Hematopoietic multipotent progenitor cell treated with erythropoietin and hydrocortisone succinate and interleukin-3 and kit ligand, for 15 days (in vitro differentiated cells): ENCODE measurements at regions not wholly inside any gene's neighbourhood (a gene's known extent, or its start where the extent isn't known, plus 50 kb on each side); places are given as distances from the start of the nearest gene placed in this dataset.
"Not testable (repeated sequence)": the region's sequence is repeated elsewhere in the genome, so short reads cannot be mapped to it uniquely, and the experiment has no call there.

ENCODE experiments used
- DNase-seq: peaks from one replicate; pipeline ENCODE4 v3.0.0-alpha.2; 2015; ENCODE audit warnings: low spot score

- no peak for DNase-seq
Measured at GRCh38 chr5:81826128-81826527, 75.2 kb upstream of the SSBP2 start.

GRCh38 chr5:81825237-81825636 is 74.3 kb upstream of the SSBP2 start:
- DNase-seq = peak; percentile 23

DNA sequence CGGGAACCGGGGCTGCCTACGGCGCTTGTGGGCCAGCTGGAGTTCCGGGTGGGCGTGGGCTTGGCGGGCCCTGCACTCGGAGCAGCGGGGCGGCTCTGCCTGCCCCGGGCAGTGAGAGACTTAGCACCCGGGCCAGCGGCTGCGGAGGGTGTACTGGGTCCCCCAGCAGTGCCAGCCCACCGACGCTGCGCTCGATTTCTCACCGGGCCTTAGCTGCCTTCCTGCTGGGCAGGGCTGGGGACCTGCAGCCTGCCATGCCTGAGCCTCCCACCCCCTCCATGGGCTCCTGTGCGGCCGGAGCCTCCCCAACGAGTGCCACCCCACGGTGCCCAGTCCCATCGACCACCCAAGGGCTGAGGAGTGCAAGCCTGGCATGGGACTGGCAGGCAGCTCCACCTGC is 72.8 kb upstream of the SSBP2 start:
- not testable (repeated sequence) for DNase-seq

DNA sequence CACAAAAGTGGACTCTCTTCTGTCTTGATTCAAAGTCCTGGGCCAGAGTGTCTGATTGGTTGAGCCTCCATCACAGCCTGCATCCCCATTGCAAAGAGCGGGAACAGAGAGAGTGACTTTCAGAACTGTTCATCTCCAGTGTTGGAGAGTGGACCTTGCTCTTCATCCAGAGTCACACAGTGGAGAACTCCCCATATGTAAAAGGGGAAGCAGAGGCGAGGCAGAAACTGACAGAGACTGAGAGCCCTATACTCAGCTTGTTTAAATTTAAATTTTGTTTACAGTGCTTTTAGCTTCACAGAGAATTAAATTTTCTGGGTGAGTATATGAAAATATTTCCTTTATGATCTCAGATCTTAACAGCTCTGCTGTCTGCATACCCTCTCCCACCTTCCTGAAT is 70.0 kb upstream of the SSBP2 start:
- DNase-seq = no peak

- DNase-seq = no peak
Measured at GRCh38 chr5:81820318-81820636, 69.4 kb upstream of the SSBP2 start.

- no peak for DNase-seq
Measured at GRCh38 chr5:81819556-81820317, 68.8 kb upstream of the SSBP2 start.

- no peak for DNase-seq
Measured at GRCh38 chr5:81817980-81818379, 67.1 kb upstream of the SSBP2 start.

DNA sequence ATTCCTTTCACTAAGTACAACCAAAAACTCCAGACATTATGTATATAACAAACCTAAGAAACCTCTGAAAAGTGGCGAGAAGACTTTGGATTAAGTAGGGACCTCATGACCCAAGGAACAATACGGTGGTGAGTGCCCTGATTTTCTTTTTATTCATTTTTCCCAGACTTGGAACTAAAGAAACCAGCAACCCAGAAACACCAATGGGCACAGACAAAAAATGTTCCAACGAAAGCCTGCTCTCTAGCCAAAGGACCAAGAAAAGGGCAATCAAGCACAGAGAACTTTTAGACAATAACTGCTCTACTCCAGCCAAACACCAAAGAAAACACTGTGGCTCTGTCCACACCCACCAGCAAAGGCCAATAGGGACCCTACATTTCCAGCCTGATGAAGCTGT is 66.2 kb upstream of the SSBP2 start:
- DNase-seq = no peak

DNA sequence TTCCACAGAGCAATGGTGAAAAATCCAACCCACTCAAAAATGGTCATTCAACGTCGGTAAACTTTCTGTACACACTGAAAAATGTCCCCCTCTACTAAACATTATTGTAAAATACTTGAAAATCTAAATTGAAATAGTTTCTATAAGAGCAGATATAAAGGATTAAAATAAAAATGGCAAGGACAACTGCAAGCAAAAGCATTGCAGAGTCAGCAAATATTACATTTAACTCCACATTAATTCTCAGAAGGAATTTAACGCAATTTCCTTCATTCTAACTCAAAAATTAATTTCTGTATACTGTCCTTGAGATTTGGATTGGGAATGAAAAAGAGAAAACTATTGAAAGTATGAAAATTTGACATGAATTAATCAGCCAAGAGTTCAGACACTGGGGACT is 64.4 kb upstream of the SSBP2 start:
- no peak for DNase-seq

DNA sequence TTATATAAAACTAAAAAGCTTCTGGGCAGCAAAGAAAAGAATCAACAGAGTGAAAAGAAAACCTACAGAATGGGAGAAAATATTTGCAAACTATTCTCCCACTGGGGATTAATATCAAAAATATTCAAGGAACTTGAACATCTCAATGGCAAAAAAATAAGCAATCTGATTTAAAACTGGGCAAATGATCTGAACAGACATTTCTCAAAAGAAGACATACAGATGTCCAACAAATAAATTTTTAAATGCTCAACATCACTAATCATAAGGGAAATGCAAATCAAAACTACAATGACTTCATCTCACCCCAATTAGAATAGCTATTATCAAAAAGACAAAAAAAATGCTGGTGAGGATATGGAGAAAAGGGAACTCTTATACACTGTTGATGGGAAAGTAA is 57.2 kb upstream of the SSBP2 start:
- no peak for DNase-seq

- DNase-seq = no peak
Measured at GRCh38 chr5:81805086-81805485, 54.2 kb upstream of the SSBP2 start.

DNA sequence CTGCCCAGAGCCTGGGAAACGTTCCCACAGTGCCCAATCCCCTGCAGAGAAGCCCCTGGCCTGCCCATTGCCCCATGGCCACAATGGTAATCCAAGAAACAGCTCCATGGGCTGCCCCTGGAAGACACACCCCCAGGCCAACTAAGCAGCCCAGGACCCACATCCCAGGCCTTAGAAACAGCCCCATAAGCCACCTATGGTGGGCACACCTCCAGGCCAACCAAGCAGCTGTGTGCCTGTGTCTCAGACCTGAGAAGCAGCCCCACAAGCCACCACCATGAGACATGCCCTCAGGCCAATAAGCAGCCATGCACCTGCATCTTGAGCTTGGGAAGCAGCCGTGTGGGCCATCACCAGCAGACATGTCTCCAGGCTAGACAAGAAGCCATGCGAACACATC is 52.9 kb upstream of the SSBP2 start:
- DNase-seq = no peak

GRCh38 chr5:81802625-81803024 is 51.7 kb upstream of the SSBP2 start:
- DNase-seq = no peak

DNA sequence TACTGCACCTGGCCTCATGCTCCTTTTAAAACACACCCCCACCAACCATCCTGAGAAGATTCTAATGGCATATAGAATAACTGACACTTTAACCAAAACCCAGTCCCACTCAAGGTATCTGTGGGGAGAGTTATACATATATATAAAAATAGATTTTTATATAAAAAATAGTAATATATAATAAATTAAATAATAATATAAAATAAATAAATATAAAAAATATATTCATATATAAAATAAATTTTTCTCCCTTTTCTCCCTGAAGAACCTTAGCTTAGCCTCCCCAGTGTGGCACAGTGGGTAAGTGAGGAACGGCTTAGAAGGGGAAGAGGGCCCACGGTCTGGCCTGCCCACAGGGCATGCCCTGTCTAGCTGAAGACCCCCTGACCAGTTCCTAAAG is 51.1 kb upstream of the SSBP2 start:
- DNase-seq = no peak

DNA sequence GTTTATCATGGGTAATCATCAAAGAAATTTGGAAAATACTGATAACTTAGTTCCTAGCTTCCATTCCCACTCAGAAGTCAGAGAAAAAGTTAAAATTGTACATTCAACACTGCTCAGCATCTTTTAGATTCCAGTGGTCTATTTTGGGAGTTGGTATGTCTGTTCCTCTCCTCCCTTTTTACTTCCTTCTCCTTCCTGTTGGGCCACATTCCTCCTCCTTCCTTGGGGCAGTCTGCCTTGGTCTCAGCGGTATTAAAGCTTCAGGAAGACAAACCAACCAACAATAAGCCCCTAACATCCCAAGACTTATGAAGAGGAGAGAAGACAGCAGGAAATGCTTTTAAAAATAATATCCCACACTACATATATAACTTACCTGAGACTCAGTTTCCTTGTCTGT is 49.9 kb upstream of the SSBP2 start:
- DNase-seq = no peak
